Fibroblast of pulmonary artery (primary cell): ENCODE measurements at regions not wholly inside any gene's neighbourhood (a gene's known extent, or its start where the extent isn't known, plus 50 kb on each side); places are given as distances from the start of the nearest gene placed in this dataset.
"Not testable (repeated sequence)": the region's sequence is repeated elsewhere in the genome, so short reads cannot be mapped to it uniquely, and the experiment has no call there.

ENCODE experiments used
- DNase-seq: peaks from one replicate; pipeline ENCODE4 v3.0.0-alpha.2; 2010; ENCODE audit warnings: low read depth
- H3K4me3 ChIP-seq: replicated peaks from 2 replicates; pipeline ENCODE4 v1.5.1; 2011; ENCODE audit warnings: low read depth, mild to moderate bottlenecking, control low read depth, low read length, moderate library complexity
- CTCF ChIP-seq: IDR thresholded peaks from 2 replicates; pipeline ENCODE4 v1.5.1; 2011; ENCODE audit warnings: mild to moderate bottlenecking, control low read depth, low read length, inconsistent platforms; ENCODE audit errors: missing control alignments

GRCh38 chr4:27428661-27429060 lies 568.0 kb downstream of the STIM2 start:
- H3K4me3 ChIP-seq, result no peak overlapping the region
- no peak for DNase-seq
- no peak for TF ChIP-seq CTCF

- peak; percentile 79 for DNase-seq
- TF ChIP-seq CTCF, result no peak
- no peak overlapping the region for H3K4me3 ChIP-seq
These were observed 568.8 kb downstream of the STIM2 start for GRCh38 chr4:27429364-27429871.

GRCh38 chr4:27442146-27442545 lies 581.5 kb downstream of the STIM2 start:
- peak; percentile 36 for DNase-seq
- TF ChIP-seq CTCF, result no peak
- no peak overlapping the region for H3K4me3 ChIP-seq

- not testable (repeated sequence) for DNase-seq, H3K4me3 ChIP-seq
These were observed 582.0 kb downstream of the STIM2 start for GRCh38 chr4:27442661-27443060.

GRCh38 chr4:27463816-27464215 lies 603.2 kb downstream of the STIM2 start:
- TF ChIP-seq CTCF, result no peak
- DNase-seq, result peak; percentile 46
- H3K4me3 ChIP-seq, result no peak overlapping the region

GRCh38 chr4:27467351-27467750 lies 606.7 kb downstream of the STIM2 start:
- DNase-seq, result no peak
- H3K4me3 ChIP-seq, result no peak overlapping the region
- no peak for TF ChIP-seq CTCF

GRCh38 chr4:27472364-27472763 lies 611.7 kb downstream of the STIM2 start:
- no peak for TF ChIP-seq CTCF
- no peak for DNase-seq
- H3K4me3 ChIP-seq, result no peak overlapping the region

GRCh38 chr4:27474691-27475090 lies 614.0 kb downstream of the STIM2 start:
- DNase-seq, result no peak
- no peak for TF ChIP-seq CTCF
- no peak overlapping the region for H3K4me3 ChIP-seq
